GM12873 (cell line): ENCODE measurements at regions not wholly inside any gene's neighbourhood (a gene's known extent, or its start where the extent isn't known, plus 50 kb on each side); places are given as distances from the start of the nearest gene placed in this dataset.

Experiments used
- CTCF ChIP-seq: IDR thresholded peaks from 2 replicates; pipeline ENCODE4 v1.5.1; 2012; ENCODE audit warnings: low read depth, mild to moderate bottlenecking, moderate library complexity, low read length, control low read depth; ENCODE audit not compliant: insufficient read depth; ENCODE audit errors: missing control alignments

- no peak for TF ChIP-seq CTCF
Measured at GRCh38 chr2:236505041-236505440, 64.6 kb upstream of the ACKR3 start.

- TF ChIP-seq CTCF: no peak
Measured at GRCh38 chr2:236505648-236506047, 64.0 kb upstream of the ACKR3 start.

GRCh38 chr2:236507393-236508085 lies 62.1 kb upstream of the ACKR3 start:
- no peak for TF ChIP-seq CTCF

GRCh38 chr2:236508466-236508865 lies 61.2 kb upstream of the ACKR3 start:
- no peak for TF ChIP-seq CTCF

DNA sequence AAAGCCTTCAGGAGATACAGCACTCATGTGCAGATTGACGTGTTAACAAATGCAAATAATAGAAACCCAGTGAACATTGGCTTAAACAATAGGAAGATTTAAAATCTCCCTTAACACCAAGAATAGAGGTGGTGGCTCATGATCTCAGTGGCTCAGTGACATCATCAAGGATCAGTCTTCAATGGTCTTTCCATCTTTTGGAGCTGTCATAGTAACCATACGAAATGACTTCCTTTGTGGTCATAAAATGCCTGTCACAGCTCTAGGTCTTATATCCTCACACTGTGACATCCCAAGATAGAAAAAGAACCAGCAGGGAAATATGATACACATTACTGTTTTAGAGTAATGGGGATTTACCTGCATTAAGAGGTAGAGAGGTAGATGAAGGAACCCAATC lies 59.6 kb upstream of the ACKR3 start:
- TF ChIP-seq CTCF: no peak

DNA sequence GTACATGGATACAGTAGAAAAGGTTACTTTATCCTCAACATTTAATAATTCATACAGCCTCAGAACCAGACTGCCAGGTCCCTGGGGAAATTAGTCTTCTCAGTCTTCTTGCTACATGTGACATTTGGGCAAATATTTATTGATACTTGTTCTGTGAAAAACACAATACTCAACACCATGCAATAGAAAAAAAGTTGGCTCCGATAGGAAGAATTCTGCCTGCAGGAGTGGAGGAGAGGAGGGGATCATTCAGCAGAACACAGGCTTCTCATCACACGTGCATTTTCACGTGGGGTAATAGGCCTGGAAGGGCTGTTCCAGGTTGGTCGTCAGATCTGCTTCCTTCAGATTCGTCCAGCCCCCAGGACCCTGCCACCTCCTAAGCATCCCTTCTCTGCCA lies 58.4 kb upstream of the ACKR3 start:
- no peak for TF ChIP-seq CTCF

GRCh38 chr2:236512267-236512666 lies 57.4 kb upstream of the ACKR3 start:
- TF ChIP-seq CTCF: no peak
